ENCODE measurements at regions not wholly inside any gene's neighbourhood (a gene's known extent, or its start where the extent isn't known, plus 50 kb on each side); places are given as distances from the start of the nearest gene placed in this dataset.

- peaks cover 1% of the 10 kb centered on the region for H3K27me3 Mint-ChIP-seq (ENCODE audit: unreplicated experiment)
- no peak for TF ChIP-seq CTCF (IDR thresholded peaks at IDR 0.05; ENCODE audit: unreplicated experiment)
- no peaks in the 10 kb centered on the region for H3K4me1 Mint-ChIP-seq (ENCODE audit: unreplicated experiment)
- no peaks in the 10 kb centered on the region for H3K36me3 Mint-ChIP-seq (ENCODE audit: low read depth, unreplicated experiment)
- no peaks in the 10 kb centered on the region for H3K9me3 Mint-ChIP-seq (ENCODE audit: unreplicated experiment)
- H3K27ac Mint-ChIP-seq (ENCODE audit: unreplicated experiment) = no peak overlapping the region
- no peak for DNase-seq (ENCODE audit: low spot score)
- H3K4me3 Mint-ChIP-seq (ENCODE audit: unreplicated experiment) = no peak overlapping the region
Observed at GRCh38 chr9:106072421-106072820, 378.1 kb downstream of the TMEM38B start.

GRCh38 chr9:106074006-106074405 is 379.7 kb downstream of the TMEM38B start:
- Mint-ChIP-seq H3K27me3 (ENCODE audit: unreplicated experiment) (no peaks in the 10 kb centered on the region), H3K4me3 (ENCODE audit: unreplicated experiment) (no peak overlapping the region), H3K36me3 (ENCODE audit: low read depth, unreplicated experiment) (no peaks in the 10 kb centered on the region), H3K4me1 (ENCODE audit: unreplicated experiment) (no peaks in the 10 kb centered on the region), H3K27ac (ENCODE audit: unreplicated experiment) (no peak overlapping the region), H3K9me3 (ENCODE audit: unreplicated experiment) (no peaks in the 10 kb centered on the region)
- no peak for DNase-seq (ENCODE audit: low spot score)
- TF ChIP-seq CTCF (IDR thresholded peaks at IDR 0.05; ENCODE audit: unreplicated experiment) = no peak

- no peaks in the 10 kb centered on the region for H3K36me3 Mint-ChIP-seq (ENCODE audit: low read depth, unreplicated experiment)
- no peaks in the 10 kb centered on the region for H3K4me1 Mint-ChIP-seq (ENCODE audit: unreplicated experiment)
- no peak overlapping the region for H3K27ac Mint-ChIP-seq (ENCODE audit: unreplicated experiment)
- DNase-seq (ENCODE audit: low spot score) = no peak
- no peak for TF ChIP-seq CTCF (IDR thresholded peaks at IDR 0.05; ENCODE audit: unreplicated experiment)
- no peak overlapping the region for H3K4me3 Mint-ChIP-seq (ENCODE audit: unreplicated experiment)
- H3K27me3 Mint-ChIP-seq (ENCODE audit: unreplicated experiment) = peaks cover 2% of the 10 kb centered on the region
- no peaks in the 10 kb centered on the region for H3K9me3 Mint-ChIP-seq (ENCODE audit: unreplicated experiment)
Observed at GRCh38 chr9:106075236-106075959, 381.1 kb downstream of the TMEM38B start.

- no peaks in the 10 kb centered on the region for H3K9me3 Mint-ChIP-seq (ENCODE audit: unreplicated experiment)
- H3K27me3 Mint-ChIP-seq (ENCODE audit: unreplicated experiment) = peaks cover 2% of the 10 kb centered on the region
- H3K4me1 Mint-ChIP-seq (ENCODE audit: unreplicated experiment) = no peaks in the 10 kb centered on the region
- H3K27ac Mint-ChIP-seq (ENCODE audit: unreplicated experiment) = no peak overlapping the region
- H3K4me3 Mint-ChIP-seq (ENCODE audit: unreplicated experiment) = no peak overlapping the region
- no peak for DNase-seq (ENCODE audit: low spot score)
- TF ChIP-seq CTCF (IDR thresholded peaks at IDR 0.05; ENCODE audit: unreplicated experiment) = no peak
- no peaks in the 10 kb centered on the region for H3K36me3 Mint-ChIP-seq (ENCODE audit: low read depth, unreplicated experiment)
Observed at GRCh38 chr9:106075960-106076327, 381.6 kb downstream of the TMEM38B start.

GRCh38 chr9:106076711-106077110 is 382.4 kb downstream of the TMEM38B start:
- Mint-ChIP-seq H3K4me1 (ENCODE audit: unreplicated experiment) (no peaks in the 10 kb centered on the region), H3K27ac (ENCODE audit: unreplicated experiment) (no peak overlapping the region), H3K9me3 (ENCODE audit: unreplicated experiment) (no peaks in the 10 kb centered on the region), H3K4me3 (ENCODE audit: unreplicated experiment) (no peak overlapping the region), H3K36me3 (ENCODE audit: low read depth, unreplicated experiment) (no peaks in the 10 kb centered on the region), H3K27me3 (ENCODE audit: unreplicated experiment) (peaks cover 2% of the 10 kb centered on the region)
- no peak for DNase-seq (ENCODE audit: low spot score)
- TF ChIP-seq CTCF (IDR thresholded peaks at IDR 0.05; ENCODE audit: unreplicated experiment) = no peak
